ENCODE measurements at regions not wholly inside any gene's neighbourhood (a gene's known extent, or its start where the extent isn't known, plus 50 kb on each side); places are given as distances from the start of the nearest gene placed in this dataset.

DNA sequence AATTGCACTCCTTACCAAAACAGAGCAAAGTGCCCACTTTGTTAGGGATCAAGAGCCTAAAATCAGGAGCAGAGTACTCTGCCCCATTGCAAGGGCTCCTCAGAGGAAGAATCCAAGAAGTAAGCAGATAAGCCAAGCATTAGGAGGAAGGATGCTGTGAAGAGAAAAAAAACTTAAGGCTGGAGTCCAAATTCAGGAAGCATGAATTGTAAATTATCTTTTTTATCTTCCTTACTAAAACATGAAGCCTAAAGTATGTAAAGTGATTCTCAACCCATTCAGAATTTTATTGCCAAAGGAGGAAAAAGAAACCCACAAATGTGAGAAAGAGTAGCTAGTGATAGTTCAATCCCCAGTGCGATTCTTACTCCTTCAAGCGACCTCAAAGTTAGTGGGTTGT, 523.9 kb downstream of the TAF11L14 start:
- Histone ChIP-seq H3K27ac (ENCODE audit: insufficient read depth in 1 of 2, low read depth in 1 of 2, low read length in 2 of 2, poor library complexity in 1 of 2, severe bottlenecking in 2 of 2) (no peak overlapping the region), H3K27me3 (replicated peaks in 2 of 5; ENCODE audit: control insufficient read depth in 4 of 5, insufficient read depth in 5 of 5, low read length in 4 of 5) (no peaks in the 10 kb centered on the region), H3K4me3 (ENCODE audit: control insufficient read depth in 1 of 7, extremely low read depth in 1 of 7, insufficient read depth in 4 of 7, low read depth in 2 of 7, low read length in 6 of 7) (no peak overlapping the region), H3K4me1 (ENCODE audit: control extremely low read depth in 1 of 4, control insufficient read depth in 4 of 4, insufficient read depth in 4 of 4, low read length in 3 of 4) (peaks cover 0 to 3% (median 0%) of the 10 kb centered on the region in 4 experiments), H3K36me3 (ENCODE audit: control insufficient read depth in 4 of 4, insufficient read depth in 4 of 4, low read length in 3 of 4) (no peaks in the 10 kb centered on the region), H3K9me3 (ENCODE audit: control extremely low read depth in 1 of 5, control insufficient read depth in 4 of 5, insufficient read depth in 2 of 5, low read depth in 1 of 5, low read length in 4 of 5) (peaks cover 0 to 7% (median 2%) of the 10 kb centered on the region in 5 experiments)
- ChIA-PET CTCF (no interaction called here), POLR2A (no interaction called here)
- WGBS (ENCODE audit: insufficient coverage): 100% methylated on average over 2 of the region's 2 CpGs
- no peak for DNase-seq

DNA sequence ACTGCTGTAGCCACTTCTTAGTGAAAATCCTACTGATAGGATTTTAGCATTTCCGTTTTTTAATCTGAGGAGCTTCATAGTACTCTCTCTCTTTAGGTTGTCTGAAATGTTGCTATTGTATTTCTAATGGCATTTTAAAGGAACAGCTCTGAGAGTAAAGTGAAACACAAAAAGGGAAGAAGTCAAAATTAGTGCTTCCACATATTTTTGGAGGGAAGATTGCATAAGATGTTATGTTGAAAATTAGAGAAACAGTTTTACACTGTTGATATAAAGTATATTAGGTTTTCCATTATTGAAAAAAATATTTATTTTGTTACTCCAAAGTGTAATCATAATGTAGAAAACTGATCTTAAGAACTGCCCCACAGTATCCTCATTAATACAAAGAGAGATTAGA, 525.1 kb downstream of the TAF11L14 start:
- peaks cover 0 to 10% (median 3%) of the 10 kb centered on the region in 5 experiments for H3K9me3 ChIP-seq (ENCODE audit: control extremely low read depth in 1 of 5, control insufficient read depth in 4 of 5, insufficient read depth in 2 of 5, low read depth in 1 of 5, low read length in 4 of 5)
- H3K27ac ChIP-seq (ENCODE audit: insufficient read depth in 1 of 2, low read depth in 1 of 2, low read length in 2 of 2, poor library complexity in 1 of 2, severe bottlenecking in 2 of 2): no peak overlapping the region
- ChIA-PET CTCF (no interaction called here), POLR2A (no interaction called here)
- no peaks in the 10 kb centered on the region for H3K36me3 ChIP-seq (ENCODE audit: control insufficient read depth in 4 of 4, insufficient read depth in 4 of 4, low read length in 3 of 4)
- no peak overlapping the region for H3K4me3 ChIP-seq (ENCODE audit: control insufficient read depth in 1 of 7, extremely low read depth in 1 of 7, insufficient read depth in 4 of 7, low read depth in 2 of 7, low read length in 6 of 7)
- WGBS (ENCODE audit: insufficient coverage): 67% methylated on average over 1 of the region's 1 CpG
- H3K27me3 ChIP-seq (replicated peaks in 2 of 5; ENCODE audit: control insufficient read depth in 4 of 5, insufficient read depth in 5 of 5, low read length in 4 of 5): no peaks in the 10 kb centered on the region
- no peak for DNase-seq
- peaks cover 0 to 3% (median 0%) of the 10 kb centered on the region in 4 experiments for H3K4me1 ChIP-seq (ENCODE audit: control extremely low read depth in 1 of 4, control insufficient read depth in 4 of 4, insufficient read depth in 4 of 4, low read length in 3 of 4)

DNA sequence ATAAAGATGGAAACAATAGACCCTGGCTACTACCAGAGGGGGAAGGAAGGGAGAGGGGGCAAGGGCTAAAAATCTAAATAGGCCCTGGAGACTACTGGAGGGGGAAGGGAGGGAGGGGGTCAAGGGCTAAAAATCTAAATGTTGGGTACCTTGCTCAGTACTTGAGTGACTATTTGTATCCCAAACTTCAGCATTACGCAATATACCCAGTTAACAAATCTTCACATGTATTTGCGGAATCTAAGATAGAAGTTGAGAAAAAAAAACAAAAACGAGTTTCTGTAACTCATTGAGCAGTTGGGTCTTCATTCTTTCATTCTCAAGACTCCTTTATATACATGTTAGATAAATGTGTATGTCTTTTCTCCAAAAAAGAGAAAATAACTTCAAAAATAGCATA, 537.4 kb downstream of the TAF11L14 start:
- Histone ChIP-seq H3K27me3 (replicated peaks in 2 of 5; ENCODE audit: control insufficient read depth in 4 of 5, insufficient read depth in 5 of 5, low read length in 4 of 5) (no peaks in the 10 kb centered on the region), H3K4me1 (ENCODE audit: control extremely low read depth in 1 of 4, control insufficient read depth in 4 of 4, insufficient read depth in 4 of 4, low read length in 3 of 4) (no peaks in the 10 kb centered on the region), H3K9me3 (ENCODE audit: control extremely low read depth in 1 of 5, control insufficient read depth in 4 of 5, insufficient read depth in 2 of 5, low read depth in 1 of 5, low read length in 4 of 5) (no peaks in the 10 kb centered on the region), H3K36me3 (ENCODE audit: control insufficient read depth in 4 of 4, insufficient read depth in 4 of 4, low read length in 3 of 4) (no peaks in the 10 kb centered on the region), H3K4me3 (ENCODE audit: control insufficient read depth in 1 of 7, extremely low read depth in 1 of 7, insufficient read depth in 4 of 7, low read depth in 2 of 7, low read length in 6 of 7) (no peak overlapping the region), H3K27ac (ENCODE audit: insufficient read depth in 1 of 2, low read depth in 1 of 2, low read length in 2 of 2, poor library complexity in 1 of 2, severe bottlenecking in 2 of 2) (no peak overlapping the region)
- no peak for DNase-seq
- ChIA-PET CTCF (no interaction called here), POLR2A (no interaction called here)
- WGBS (ENCODE audit: insufficient coverage): no CpG with 5 or more reads among the region's 3 CpGs

DNA sequence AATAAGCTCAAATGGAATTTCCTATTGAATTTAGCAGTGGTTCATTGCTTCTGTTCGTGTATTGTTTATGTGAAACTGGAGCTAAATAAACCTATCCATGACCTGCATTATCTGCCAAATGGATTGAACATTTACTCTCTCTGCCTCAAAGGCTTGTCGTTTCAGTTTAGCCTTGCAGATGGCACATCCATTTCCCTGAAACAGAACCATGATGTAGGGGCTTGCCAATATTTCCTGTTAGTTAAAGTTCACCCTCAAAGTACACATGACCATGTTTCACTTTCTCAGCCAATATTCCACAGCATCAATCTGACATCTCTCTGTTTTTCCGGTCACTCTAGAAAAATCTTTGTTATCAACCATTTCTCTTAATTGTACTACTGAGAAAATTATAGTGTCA, 545.3 kb downstream of the TAF11L14 start:
- no peaks in the 10 kb centered on the region for H3K4me1 ChIP-seq (ENCODE audit: control extremely low read depth in 1 of 4, control insufficient read depth in 4 of 4, insufficient read depth in 4 of 4, low read length in 3 of 4)
- H3K9me3 ChIP-seq (ENCODE audit: control extremely low read depth in 1 of 5, control insufficient read depth in 4 of 5, insufficient read depth in 2 of 5, low read depth in 1 of 5, low read length in 4 of 5): peaks cover 0 to 3% (median 0%) of the 10 kb centered on the region in 5 experiments
- WGBS (ENCODE audit: insufficient coverage): 95% methylated on average over 2 of the region's 3 CpGs
- POLR2A ChIA-PET: no interaction called here
- no peaks in the 10 kb centered on the region for H3K36me3 ChIP-seq (ENCODE audit: control insufficient read depth in 4 of 4, insufficient read depth in 4 of 4, low read length in 3 of 4)
- CTCF ChIA-PET: no interaction called here
- H3K27me3 ChIP-seq (replicated peaks in 2 of 5; ENCODE audit: control insufficient read depth in 4 of 5, insufficient read depth in 5 of 5, low read length in 4 of 5): peaks cover 0 to 2% (median 0%) of the 10 kb centered on the region in 5 experiments
- no peak for DNase-seq
- no peak overlapping the region for H3K27ac ChIP-seq (ENCODE audit: insufficient read depth in 1 of 2, low read depth in 1 of 2, low read length in 2 of 2, poor library complexity in 1 of 2, severe bottlenecking in 2 of 2)
- H3K4me3 ChIP-seq (ENCODE audit: control insufficient read depth in 1 of 7, extremely low read depth in 1 of 7, insufficient read depth in 4 of 7, low read depth in 2 of 7, low read length in 6 of 7): no peak overlapping the region

DNA sequence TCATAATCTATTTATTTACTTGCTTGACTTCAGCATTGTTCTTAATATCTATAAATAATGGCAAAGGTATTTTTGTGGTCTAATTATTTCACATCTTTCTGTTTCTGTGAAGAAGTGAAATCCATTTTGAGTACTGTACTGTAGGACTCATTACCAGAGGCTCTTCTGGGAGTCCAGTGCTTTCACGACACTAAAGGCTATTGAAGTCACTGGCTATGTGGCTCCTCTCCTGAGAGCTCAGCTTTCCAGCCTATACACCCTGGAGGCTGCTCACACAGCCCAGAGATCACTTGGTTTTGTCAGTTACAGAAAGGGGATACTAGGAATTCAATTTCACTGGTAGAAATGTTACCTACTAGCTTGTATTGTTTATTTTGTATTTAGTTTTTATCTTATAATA, 547.3 kb downstream of the TAF11L14 start:
- peaks cover 0 to 3% (median 0%) of the 10 kb centered on the region in 5 experiments for H3K9me3 ChIP-seq (ENCODE audit: control extremely low read depth in 1 of 5, control insufficient read depth in 4 of 5, insufficient read depth in 2 of 5, low read depth in 1 of 5, low read length in 4 of 5)
- no peak overlapping the region for H3K4me3 ChIP-seq (ENCODE audit: control insufficient read depth in 1 of 7, extremely low read depth in 1 of 7, insufficient read depth in 4 of 7, low read depth in 2 of 7, low read length in 6 of 7)
- peaks cover 0 to 2% (median 0%) of the 10 kb centered on the region in 5 experiments for H3K27me3 ChIP-seq (replicated peaks in 2 of 5; ENCODE audit: control insufficient read depth in 4 of 5, insufficient read depth in 5 of 5, low read length in 4 of 5)
- DNase-seq: no peak
- no peak overlapping the region for H3K27ac ChIP-seq (ENCODE audit: insufficient read depth in 1 of 2, low read depth in 1 of 2, low read length in 2 of 2, poor library complexity in 1 of 2, severe bottlenecking in 2 of 2)
- no peaks in the 10 kb centered on the region for H3K36me3 ChIP-seq (ENCODE audit: control insufficient read depth in 4 of 4, insufficient read depth in 4 of 4, low read length in 3 of 4)
- WGBS (ENCODE audit: insufficient coverage): no CpG with 5 or more reads among the region's 1 CpG
- no peaks in the 10 kb centered on the region for H3K4me1 ChIP-seq (ENCODE audit: control extremely low read depth in 1 of 4, control insufficient read depth in 4 of 4, insufficient read depth in 4 of 4, low read length in 3 of 4)
- POLR2A ChIA-PET: no interaction called here
- CTCF ChIA-PET: no interaction called here

DNA sequence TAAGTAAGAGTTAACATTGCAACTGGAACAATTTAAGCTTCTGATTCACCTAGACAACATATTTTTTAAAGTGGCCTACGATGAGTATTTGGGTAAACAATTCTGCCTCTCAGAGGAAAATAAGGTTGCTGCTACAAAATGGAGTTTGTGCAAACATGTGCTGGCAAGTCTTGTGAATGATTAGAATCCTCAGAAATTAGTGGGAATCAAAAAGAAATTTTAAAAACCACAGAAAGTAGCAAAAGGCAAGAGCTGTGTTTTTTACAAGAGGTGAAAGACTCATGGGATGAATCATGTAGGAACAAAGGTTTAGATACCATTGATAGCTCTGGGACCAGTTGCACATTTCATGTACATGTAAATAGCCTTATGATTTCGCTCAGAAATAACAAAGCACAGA, 561.6 kb downstream of the TAF11L14 start:
- DNase-seq: no peak
- no peaks in the 10 kb centered on the region for H3K27me3 ChIP-seq (replicated peaks in 2 of 5; ENCODE audit: control insufficient read depth in 4 of 5, insufficient read depth in 5 of 5, low read length in 4 of 5)
- peaks cover 0 to 9% (median 0%) of the 10 kb centered on the region in 5 experiments for H3K9me3 ChIP-seq (ENCODE audit: control extremely low read depth in 1 of 5, control insufficient read depth in 4 of 5, insufficient read depth in 2 of 5, low read depth in 1 of 5, low read length in 4 of 5)
- ChIA-PET POLR2A (no interaction called here), CTCF (interaction anchor here (1.3 kb wide), 1 partner anchor 40 kb away, joined by 3 read pairs; no protein-coding TSS in a partner anchor)
- no peaks in the 10 kb centered on the region for H3K36me3 ChIP-seq (ENCODE audit: control insufficient read depth in 4 of 4, insufficient read depth in 4 of 4, low read length in 3 of 4)
- H3K4me1 ChIP-seq (ENCODE audit: control extremely low read depth in 1 of 4, control insufficient read depth in 4 of 4, insufficient read depth in 4 of 4, low read length in 3 of 4): no peaks in the 10 kb centered on the region
- H3K27ac ChIP-seq (ENCODE audit: insufficient read depth in 1 of 2, low read depth in 1 of 2, low read length in 2 of 2, poor library complexity in 1 of 2, severe bottlenecking in 2 of 2): no peak overlapping the region
- 93% methylated on average over 1 of the region's 2 CpGs for WGBS (ENCODE audit: insufficient coverage)
- no peak overlapping the region for H3K4me3 ChIP-seq (ENCODE audit: control insufficient read depth in 1 of 7, extremely low read depth in 1 of 7, insufficient read depth in 4 of 7, low read depth in 2 of 7, low read length in 6 of 7)

DNA sequence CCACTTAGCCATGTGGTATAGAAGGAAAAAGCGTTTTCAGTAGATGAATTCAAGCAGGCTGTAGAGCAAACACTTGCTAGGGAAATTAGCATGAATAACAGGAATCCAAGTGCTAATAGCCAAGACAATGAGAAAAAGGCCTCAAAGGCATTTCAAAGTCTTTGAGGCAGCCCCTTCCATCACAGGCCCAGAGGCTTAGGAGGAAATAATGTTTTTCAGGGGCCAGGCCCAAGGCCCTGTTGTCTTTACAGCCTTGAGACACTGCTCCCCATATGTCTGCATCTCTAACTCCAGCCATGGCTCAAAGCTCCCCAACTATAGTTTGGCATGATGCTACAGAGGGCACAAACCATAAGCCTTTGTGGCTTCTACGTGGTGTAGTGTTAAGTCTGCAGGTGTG, 563.5 kb downstream of the TAF11L14 start:
- H3K27me3 ChIP-seq (replicated peaks in 2 of 5; ENCODE audit: control insufficient read depth in 4 of 5, insufficient read depth in 5 of 5, low read length in 4 of 5): no peaks in the 10 kb centered on the region
- H3K9me3 ChIP-seq (ENCODE audit: control extremely low read depth in 1 of 5, control insufficient read depth in 4 of 5, insufficient read depth in 2 of 5, low read depth in 1 of 5, low read length in 4 of 5): peaks cover 0 to 9% (median 0%) of the 10 kb centered on the region in 5 experiments
- H3K4me1 ChIP-seq (ENCODE audit: control extremely low read depth in 1 of 4, control insufficient read depth in 4 of 4, insufficient read depth in 4 of 4, low read length in 3 of 4): no peaks in the 10 kb centered on the region
- CTCF ChIA-PET: no interaction called here
- no peak for DNase-seq
- no peaks in the 10 kb centered on the region for H3K36me3 ChIP-seq (ENCODE audit: control insufficient read depth in 4 of 4, insufficient read depth in 4 of 4, low read length in 3 of 4)
- POLR2A ChIA-PET: no interaction called here
- no peak overlapping the region for H3K27ac ChIP-seq (ENCODE audit: insufficient read depth in 1 of 2, low read depth in 1 of 2, low read length in 2 of 2, poor library complexity in 1 of 2, severe bottlenecking in 2 of 2)
- 100% methylated on average over 1 of the region's 2 CpGs for WGBS (ENCODE audit: insufficient coverage)
- no peak overlapping the region for H3K4me3 ChIP-seq (ENCODE audit: control insufficient read depth in 1 of 7, extremely low read depth in 1 of 7, insufficient read depth in 4 of 7, low read depth in 2 of 7, low read length in 6 of 7)
